Astrocyte (in vitro differentiated cells and primary cell): ENCODE measurements at regions not wholly inside any gene's neighbourhood (a gene's known extent, or its start where the extent isn't known, plus 50 kb on each side); places are given as distances from the start of the nearest gene placed in this dataset.

Source experiments
- DNase-seq: peaks from one replicate; pipeline ENCODE4 v3.0.0-alpha.2; 2010; ENCODE audit warnings: low read depth
- FAIRE-seq: peaks from 2 replicates; lab custom pipeline; 2011; peaks lifted over from hg19 to GRCh38; lab: Jason Lieb, UNC
- H2AFZ ChIP-seq: 2 replicates; pipeline ENCODE4 v1.6.0; 2012; ENCODE audit warnings: low read depth, low read length, inconsistent platforms
- H3K27ac ChIP-seq: 2 replicates; pipeline ENCODE4 v1.5.1; 2011; ENCODE audit warnings: low read depth, low read length, inconsistent platforms
- H3K27me3 ChIP-seq: 2 replicates; pipeline ENCODE4 v1.6.0; 2011; ENCODE audit warnings: low read length, inconsistent platforms; ENCODE audit not compliant: insufficient read depth
- H3K36me3 ChIP-seq: 2 replicates; pipeline ENCODE4 v1.5.1; 2011; ENCODE audit warnings: low read length, inconsistent platforms; ENCODE audit not compliant: insufficient read depth
- H3K4me1 ChIP-seq: 2 replicates; pipeline ENCODE4 v1.5.1; 2011; ENCODE audit warnings: low read length, inconsistent platforms; ENCODE audit not compliant: insufficient read depth
- H3K4me2 ChIP-seq: 2 replicates; pipeline ENCODE4 v1.6.0; 2012; ENCODE audit warnings: low read length, inconsistent platforms
- H3K4me3 ChIP-seq: 2 replicates; pipeline ENCODE4 v1.5.1; 2011; ENCODE audit warnings: low read depth, mild to moderate bottlenecking, low read length, inconsistent platforms; ENCODE audit not compliant: insufficient read depth
- H3K79me2 ChIP-seq: 2 replicates; pipeline ENCODE4 v1.6.0; 2012; ENCODE audit warnings: mild to moderate bottlenecking, low read length, inconsistent platforms; ENCODE audit not compliant: insufficient read depth
- H3K9ac ChIP-seq: 2 replicates; pipeline ENCODE4 v1.6.0; 2012; ENCODE audit warnings: mild to moderate bottlenecking, low read length, inconsistent platforms
- H3K9me3 ChIP-seq: 2 replicates; pipeline ENCODE4 v1.5.1; 2012; ENCODE audit warnings: low read depth, mild to moderate bottlenecking, low read length, inconsistent platforms; ENCODE audit not compliant: insufficient read depth
- H4K20me1 ChIP-seq: 2 replicates; pipeline ENCODE4 v1.6.0; 2012; ENCODE audit warnings: low read length, inconsistent platforms; ENCODE audit not compliant: insufficient read depth
- H3K27ac Mint-ChIP-seq: one replicate; pipeline ENCODE4 v1.8.0; 2021; ENCODE audit warnings: mild to moderate bottlenecking, mixed read lengths; ENCODE audit not compliant: unreplicated experiment
- H3K27me3 Mint-ChIP-seq: one replicate; pipeline ENCODE4 v1.8.0; 2021; ENCODE audit warnings: low read depth, mixed read lengths; ENCODE audit not compliant: unreplicated experiment
- H3K36me3 Mint-ChIP-seq: one replicate; pipeline ENCODE4 v1.8.0; 2021; ENCODE audit warnings: low read depth, mixed read lengths; ENCODE audit not compliant: unreplicated experiment
- H3K4me1 Mint-ChIP-seq: one replicate; pipeline ENCODE4 v1.8.0; 2021; ENCODE audit warnings: low read depth, mixed read lengths; ENCODE audit not compliant: unreplicated experiment
- H3K4me3 Mint-ChIP-seq: one replicate; pipeline ENCODE4 v1.8.0; 2021; ENCODE audit warnings: mild to moderate bottlenecking, moderate library complexity, mixed read lengths; ENCODE audit not compliant: unreplicated experiment
- H3K9me3 Mint-ChIP-seq: one replicate; pipeline ENCODE4 v1.8.0; 2021; ENCODE audit warnings: mild to moderate bottlenecking, mixed read lengths; ENCODE audit not compliant: unreplicated experiment
- CTCF ChIP-seq: IDR thresholded peaks from 2 replicates; pipeline ENCODE4 v1.5.1; 2011; ENCODE audit warnings: low read depth, mild to moderate bottlenecking, inconsistent platforms, low read length, moderate library complexity; ENCODE audit not compliant: insufficient read depth
- EZH2 ChIP-seq: IDR thresholded peaks from 2 replicates; pipeline ENCODE4 v1.6.1; 2012; ENCODE audit warnings: mild to moderate bottlenecking, low read length, inconsistent platforms; ENCODE audit not compliant: insufficient read depth

DNA sequence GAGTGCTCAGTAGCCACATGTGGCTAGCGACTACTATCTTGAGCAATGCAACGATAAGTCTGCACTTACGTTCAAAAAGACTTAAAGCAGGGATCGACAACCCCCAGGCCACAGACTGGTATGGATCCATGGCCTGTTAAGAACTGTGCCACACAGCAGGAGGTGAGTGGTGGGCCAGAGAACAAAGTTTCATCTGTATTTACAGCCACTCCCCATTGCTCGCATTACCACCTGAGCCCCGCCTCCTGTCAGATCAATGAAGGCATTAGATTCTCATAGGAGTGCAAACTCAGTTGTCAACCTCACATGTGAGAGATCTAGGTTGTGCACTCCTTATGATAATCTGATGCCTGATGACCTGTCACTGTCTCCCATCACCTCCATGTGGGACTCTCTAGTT lies 103.6 kb upstream of the ZRANB2 start:
- no peaks in the 10 kb centered on the region for H3K4me1 ChIP-seq
- no peak overlapping the region for H3K4me3 ChIP-seq
- H3K27ac ChIP-seq = no peak overlapping the region
- DNase-seq = no peak
- TF ChIP-seq EZH2 (no peak), CTCF (no peak)
- H3K27me3 ChIP-seq = no peaks in the 10 kb centered on the region
- no peaks in the 10 kb centered on the region for H3K9me3 ChIP-seq
- H3K4me2 ChIP-seq = no peak overlapping the region
- H3K9ac ChIP-seq = no peak overlapping the region
- no peaks in the 10 kb centered on the region for H3K79me2 ChIP-seq
- H2AFZ ChIP-seq = no peak overlapping the region
- Mint-ChIP-seq H3K4me3 (no peak overlapping the region), H3K27ac (no peak overlapping the region), H3K36me3 (no peaks in the 10 kb centered on the region), H3K4me1 (no peaks in the 10 kb centered on the region), H3K9me3 (no peaks in the 10 kb centered on the region), H3K27me3 (no peaks in the 10 kb centered on the region)
- H3K36me3 ChIP-seq = no peaks in the 10 kb centered on the region
- no peaks in the 10 kb centered on the region for H4K20me1 ChIP-seq
- FAIRE-seq = no peak

GRCh38 chr1:71179997-71180396 lies 99.2 kb upstream of the ZRANB2 start:
- DNase-seq = no peak

More at GRCh38 chr1:71179997-71180396, 99.2 kb upstream of the ZRANB2 start:
- Mint-ChIP-seq H3K4me3 (no peak overlapping the region), H3K27ac (no peak overlapping the region), H3K4me1 (peaks cover 2% of the 10 kb centered on the region), H3K27me3 (no peaks in the 10 kb centered on the region), H3K36me3 (no peaks in the 10 kb centered on the region), H3K9me3 (no peaks in the 10 kb centered on the region)
- H3K27ac ChIP-seq = no peak overlapping the region
- H4K20me1 ChIP-seq = no peaks in the 10 kb centered on the region
- H3K36me3 ChIP-seq = no peaks in the 10 kb centered on the region
- H3K9me3 ChIP-seq = no peaks in the 10 kb centered on the region
- no peak overlapping the region for H2AFZ ChIP-seq
- no peaks in the 10 kb centered on the region for H3K4me1 ChIP-seq
- no peak overlapping the region for H3K4me3 ChIP-seq
- TF ChIP-seq CTCF = no peak
- no peak for TF ChIP-seq EZH2
- H3K79me2 ChIP-seq = no peaks in the 10 kb centered on the region
- no peak overlapping the region for H3K9ac ChIP-seq
- no peaks in the 10 kb centered on the region for H3K27me3 ChIP-seq
- no peak overlapping the region for H3K4me2 ChIP-seq
- no peak for FAIRE-seq
